Spleen (tissue), 11 donors: ENCODE measurements at regions not wholly inside any gene's neighbourhood (a gene's known extent, or its start where the extent isn't known, plus 50 kb on each side); places are given as distances from the start of the nearest gene placed in this dataset.
"Not testable (repeated sequence)": the region's sequence is repeated elsewhere in the genome, so short reads cannot be mapped to it uniquely, and the experiment has no call there.

Experiments
- DNase-seq: peaks from one replicate; pipeline ENCODE4 v3.0.0-alpha.2; 2020
- H3K27ac ChIP-seq, 8 donors: fragments of 200-600 bp; sonication (generic) in 7 of 8; 1 replicate in 4 of 8; 2 replicates in 4 of 8; pipeline versions ENCODE4 v1.5.0 to v1.8.0; 2016 to 2021; ENCODE audit warnings: inconsistent platforms in 4 of 8, mild to moderate bottlenecking in 4 of 8, moderate library complexity in 1 of 8
- H3K27me3 ChIP-seq, 7 donors: fragments of 200-600 bp; sonication (generic) in 6 of 7; replicated peaks in 1 of 7; 1 replicate in 4 of 7; 2 replicates in 3 of 7; pipeline versions ENCODE4 v1.5.0 to v1.8.0; 2016 to 2021; ENCODE audit warnings: inconsistent platforms in 3 of 7, mild to moderate bottlenecking in 1 of 7
- H3K36me3 ChIP-seq, 6 donors: fragments of 200-600 bp; sonication (generic) in 5 of 6; 1 replicate in 4 of 6; 2 replicates in 2 of 6; pipeline versions ENCODE4 v1.5.0 to v1.8.0; 2016 to 2021; ENCODE audit warnings: inconsistent platforms in 2 of 6
- H3K4me1 ChIP-seq, 6 donors: fragments of 200-600 bp; sonication (generic) in 5 of 6; 1 replicate in 3 of 6; 2 replicates in 3 of 6; pipeline versions ENCODE4 v1.5.0 to v1.8.0; 2016 to 2021; ENCODE audit warnings: inconsistent platforms in 3 of 6
- H3K4me3 ChIP-seq, 8 donors: fragments of 200-600 bp; sonication (generic) in 7 of 8; 1 replicate in 4 of 8; 2 replicates in 4 of 8; pipeline versions ENCODE4 v1.5.0 to v1.8.0; 2016 to 2021; ENCODE audit warnings: inconsistent platforms in 4 of 8, mild to moderate bottlenecking in 4 of 8, moderate library complexity in 2 of 8
- H3K9me3 ChIP-seq, 8 donors: fragments of 200-600 bp; sonication (generic) in 7 of 8; 1 replicate in 4 of 8; 2 replicates in 4 of 8; pipeline versions ENCODE4 v1.5.0 to v1.8.0; 2016 to 2021; ENCODE audit warnings: inconsistent platforms in 4 of 8
- CTCF ChIP-seq, 11 experiments: fragments of 200-600 bp in 7 of 11; fragments of 450-650 bp in 4 of 11; sonication (generic) in 4 of 11; IDR thresholded peaks in 8 of 11; conservative IDR thresholded peaks in 3 of 11; 1 replicate in 7 of 11; 2 replicates in 4 of 11; pipeline versions ENCODE4 v1.4.0 to v1.8.0; 2016 to 2021; ENCODE audit warnings: antibody characterized with exemption in 11 of 11, inconsistent platforms in 4 of 11, mild to moderate bottlenecking in 1 of 11
- POLR2A ChIP-seq, 3 donors: fragments of 450-650 bp; IDR thresholded peaks; one replicate each; pipeline ENCODE4 v1.5.1; 2017; ENCODE audit warnings: antibody characterized with exemption in 3 of 3, mild to moderate bottlenecking in 1 of 3
- POLR2AphosphoS5 ChIP-seq, 3 donors: sonication (generic); formaldehyde crosslinking; IDR thresholded peaks; one replicate each; pipeline ENCODE4 v1.5.1; 2017; ENCODE audit warnings: antibody characterized with exemption in 3 of 3
- WGBS, 5 donors: extraction: QIAGEN DNeasy Blood & Tissue Kit in 3 of 5; methylation state at CpG; one replicate each; pipeline versions ENCODE4 v1.1.5 to v1.1.7; 2013 to 2018; 5-methylcytosine and 5-hydroxymethylcytosine counted together
- intact Hi-C: fragments of 100-400 bp; cut with DNase I; formaldehyde crosslinking; loops from one replicate; pipeline ENCODE4 v1.15.0; 2023; ENCODE audit warnings: low total_unique reads
- donor health status: healthy with polysubstance abuse.
- donor health status: DM: no; HTN: no; CAD: no; lungs with moderate emphysema.
- donor health status: DM: no; HTN: no; CAD: no.
- donor health status: Bipolar disorder and iron deficiency.
- donor health status: healthy.
- donor health status: DM: no; HTN: no; CAD: no.
- donor health status: DM: yes; HTN: yes; CAD: no.

GRCh38 chrX:3518870-3519269 is 172.4 kb upstream of the MXRA5 start:
- intact Hi-C loops, result no loop called here
- no peaks in the 10 kb centered on the region for H3K36me3 ChIP-seq
- WGBS, 5 donors, result 80 to 87% (median 84%) methylated on average over 5 to 10 of the region's 10 CpGs
- H3K4me1 ChIP-seq, result no peaks in the 10 kb centered on the region
- TF ChIP-seq POLR2A (IDR thresholded peaks at IDR 0.05), result no peak
- no peak for TF ChIP-seq POLR2AphosphoS5 (IDR thresholded peaks at IDR 0.05)
- no peak for TF ChIP-seq CTCF (IDR thresholded peaks at IDR 0.05 in 8 of 11, conservative IDR thresholded peaks at IDR 0.05 in 3 of 11)
- H3K27ac ChIP-seq, result no peak overlapping the region
- no peak overlapping the region for H3K4me3 ChIP-seq
- H3K9me3 ChIP-seq, result no peaks in the 10 kb centered on the region
- no peak for DNase-seq
- H3K27me3 ChIP-seq, result no peaks in the 10 kb centered on the region

GRCh38 chrX:3516051-3516541 is 169.6 kb upstream of the MXRA5 start:
- no peak overlapping the region for H3K4me3 ChIP-seq
- no peak for TF ChIP-seq POLR2A (IDR thresholded peaks at IDR 0.05)
- TF ChIP-seq POLR2AphosphoS5 (IDR thresholded peaks at IDR 0.05), result no peak
- TF ChIP-seq CTCF (IDR thresholded peaks at IDR 0.05 in 8 of 11, conservative IDR thresholded peaks at IDR 0.05 in 3 of 11), result no peak
- H3K9me3 ChIP-seq, result no peaks in the 10 kb centered on the region
- 89 to 92% (median 90%) methylated on average over 6 of the region's 6 CpGs for WGBS, 5 donors
- no peak overlapping the region for H3K27ac ChIP-seq
- H3K36me3 ChIP-seq, result no peaks in the 10 kb centered on the region
- no peaks in the 10 kb centered on the region for H3K27me3 ChIP-seq
- DNase-seq, result no peak
- no peaks in the 10 kb centered on the region for H3K4me1 ChIP-seq
- intact Hi-C loops, result no loop called here

GRCh38 chrX:3514996-3515395 is 168.5 kb upstream of the MXRA5 start:
- H3K36me3 ChIP-seq, result no peaks in the 10 kb centered on the region
- TF ChIP-seq POLR2A (IDR thresholded peaks at IDR 0.05) (no peak), POLR2AphosphoS5 (IDR thresholded peaks at IDR 0.05) (no peak), CTCF (IDR thresholded peaks at IDR 0.05 in 8 of 11, conservative IDR thresholded peaks at IDR 0.05 in 3 of 11) (no peak)
- no peak overlapping the region for H3K4me3 ChIP-seq
- H3K4me1 ChIP-seq, result no peaks in the 10 kb centered on the region
- no peak for DNase-seq
- intact Hi-C loops, result no loop called here
- H3K9me3 ChIP-seq, result no peaks in the 10 kb centered on the region
- no peak overlapping the region for H3K27ac ChIP-seq
- no peaks in the 10 kb centered on the region for H3K27me3 ChIP-seq
- WGBS, 5 donors, result 87 to 98% (median 95%) methylated on average over 3 of the region's 3 CpGs

GRCh38 chrX:3512150-3512549 is 165.7 kb upstream of the MXRA5 start:
- H3K4me1 ChIP-seq, H3K36me3 ChIP-seq, H3K4me3 ChIP-seq, H3K27ac ChIP-seq, H3K27me3 ChIP-seq, H3K9me3 ChIP-seq, DNase-seq, intact Hi-C loops: not testable (repeated sequence)
- whole genome bisulfite sequencing, 5 donors, result 31 to 53% (median 39%) methylated on average over 9 to 10 of the region's 10 CpGs

GRCh38 chrX:3509934-3510333 is 163.5 kb upstream of the MXRA5 start:
- no peak overlapping the region for H3K4me3 ChIP-seq
- DNase-seq, result no peak
- H3K9me3 ChIP-seq, result peaks cover 0 to 7% (median 0%) of the 10 kb centered on the region in 8 donors
- no peak for TF ChIP-seq CTCF (IDR thresholded peaks at IDR 0.05 in 8 of 11, conservative IDR thresholded peaks at IDR 0.05 in 3 of 11)
- TF ChIP-seq POLR2AphosphoS5 (IDR thresholded peaks at IDR 0.05), result no peak
- TF ChIP-seq POLR2A (IDR thresholded peaks at IDR 0.05), result no peak
- no peaks in the 10 kb centered on the region for H3K27me3 ChIP-seq
- no peak overlapping the region for H3K27ac ChIP-seq
- intact Hi-C loops, result no loop called here
- H3K4me1 ChIP-seq, result no peaks in the 10 kb centered on the region
- H3K36me3 ChIP-seq, result no peaks in the 10 kb centered on the region
- 74 to 86% (median 84%) methylated on average over 4 of the region's 4 CpGs for WGBS, 5 donors
